NT2/D1 (cell line): ENCODE measurements at regions not wholly inside any gene's neighbourhood (a gene's known extent, or its start where the extent isn't known, plus 50 kb on each side); places are given as distances from the start of the nearest gene placed in this dataset.

Experiments
- SUZ12 ChIP-seq: IDR thresholded peaks from 2 replicates; pipeline ENCODE4 v1.6.1; 2011; ENCODE audit not compliant: insufficient read length, insufficient read depth; ENCODE audit errors: extremely low read depth
- YY1 ChIP-seq: IDR thresholded peaks from 2 replicates; pipeline ENCODE4 v1.6.1; 2011; ENCODE audit not compliant: insufficient read length, insufficient read depth
- ZNF274 ChIP-seq: IDR thresholded peaks from 2 replicates; pipeline ENCODE4 v1.6.1; 2011; ENCODE audit warnings: mild to moderate bottlenecking, low read depth, low read length

- no peak for TF ChIP-seq ZNF274
- no peak for TF ChIP-seq YY1
- TF ChIP-seq SUZ12, result no peak
Observed at GRCh38 chr20:17849901-17850683, 118.5 kb downstream of the SNX5 start.
